Right cardiac atrium (tissue), 5 donors: ENCODE measurements at regions not wholly inside any gene's neighbourhood (a gene's known extent, or its start where the extent isn't known, plus 50 kb on each side); places are given as distances from the start of the nearest gene placed in this dataset.

ENCODE experiments used
- ATAC-seq, 2 donors: fragments of 200-7000 bp; cut with Tn5 transposase; one replicate each; pipeline versions ENCODE4 v1.8.0 to v1.9.1; 2020; ENCODE audit warnings: moderate library complexity in 2 of 2, mild to moderate bottlenecking in 1 of 2
- DNase-seq, 3 donors: peaks; one replicate each; pipeline ENCODE4 v3.0.0-alpha.2; 2020
- H3K27ac ChIP-seq: one replicate; pipeline ENCODE4 v1.5.1; 2013; ENCODE audit warnings: mild to moderate bottlenecking, low read length, control low read depth, moderate library complexity
- H3K27me3 ChIP-seq: one replicate; pipeline ENCODE4 v1.6.1; 2013; ENCODE audit not compliant: control insufficient read depth, insufficient read depth
- H3K4me1 ChIP-seq: one replicate; pipeline ENCODE4 v1.6.1; 2013; ENCODE audit warnings: low read length; ENCODE audit not compliant: control insufficient read depth, insufficient read depth
- H3K4me3 ChIP-seq: one replicate; pipeline ENCODE4 v1.5.1; 2013; ENCODE audit warnings: low read length, control low read depth
- H3K9me3 ChIP-seq: one replicate; pipeline ENCODE4 v1.6.1; 2013; ENCODE audit warnings: low read length; ENCODE audit not compliant: control insufficient read depth
- WGBS: extraction: QIAGEN DNeasy Blood & Tissue Kit; methylation state at CpG from one replicate; pipeline ENCODE4 v1.1.7; 2013; 5-methylcytosine and 5-hydroxymethylcytosine counted together
- intact Hi-C, 4 donors: fragments of 100-400 bp; cut with DNase I; formaldehyde crosslinking; loops; one replicate each; pipeline versions ENCODE4 v1.11.0 to v1.14.0; 2022 to 2023
- donor health status: healthy with polysubstance abuse.
- donor health status: DM: no; HTN: yes; CAD: no.
- donor health status: DM: no; HTN: no; CAD: no.
- donor health status: DM: no; HTN: yes; CAD: no; lungs with severe emphysema.
- donor health status: DM: yes; HTN: yes; CAD: no.

DNA sequence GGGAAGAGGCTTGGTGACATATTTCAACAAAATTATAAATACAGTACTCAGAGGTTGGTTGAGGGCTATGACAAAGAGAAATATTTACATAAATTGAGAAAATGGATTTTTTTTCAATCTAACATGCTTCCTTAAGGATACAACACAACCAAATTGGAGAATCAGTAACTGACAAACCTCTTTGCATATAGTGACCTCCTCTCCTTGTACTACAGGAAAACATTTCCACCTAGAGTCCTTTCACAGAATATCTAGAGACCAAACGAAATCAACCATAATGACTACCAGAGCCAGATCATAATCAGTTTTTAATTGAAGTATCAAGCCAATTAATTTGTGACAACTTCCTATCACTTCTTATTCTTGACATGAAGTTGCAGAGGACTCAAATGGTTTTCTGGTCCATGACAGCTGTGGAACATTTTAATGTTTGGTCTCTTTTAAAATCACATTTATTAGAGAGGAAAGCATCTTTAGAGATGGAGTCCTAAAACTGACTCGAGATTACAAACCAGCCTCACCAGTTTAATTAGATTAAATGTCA is 1636.5 kb upstream of the C9orf72 start:
- WGBS, result 39% methylated on average over 2 of the region's 2 CpGs
- Histone ChIP-seq H3K4me1 (no peaks in the 10 kb centered on the region), H3K27ac (no peak overlapping the region), H3K9me3 (no peaks in the 10 kb centered on the region), H3K27me3 (no peaks in the 10 kb centered on the region), H3K4me3 (no peak overlapping the region)
- intact Hi-C loops, result no loop called here
- ATAC-seq, result no peak
- DNase-seq, result no peak

DNA sequence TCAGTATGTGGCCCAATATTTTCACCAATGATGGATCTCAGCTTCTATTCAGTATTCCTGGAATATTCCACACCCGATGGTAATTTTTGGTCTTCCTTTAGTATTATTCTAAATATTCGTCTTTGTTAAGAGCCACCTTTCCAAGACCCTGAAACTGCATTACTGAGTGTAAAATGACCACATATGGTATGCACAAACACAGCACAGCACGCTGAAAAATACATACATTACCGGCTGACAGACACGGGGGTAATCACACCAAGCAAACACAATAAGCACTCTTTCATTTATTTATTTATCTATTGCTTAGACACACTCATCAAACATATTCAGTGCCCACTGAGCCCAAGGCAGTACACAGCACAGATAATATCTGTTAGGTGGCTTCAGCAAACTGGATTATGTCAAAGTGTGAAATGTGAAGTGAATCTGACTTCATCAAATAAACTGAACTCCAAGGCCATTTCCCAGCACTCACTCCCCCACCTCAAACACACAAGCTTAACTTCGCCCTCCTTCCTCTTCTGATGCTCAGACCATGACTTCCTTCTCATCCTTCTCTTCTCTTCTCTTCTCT is 1637.8 kb upstream of the C9orf72 start:
- H3K27me3 ChIP-seq, result no peaks in the 10 kb centered on the region
- intact Hi-C loops, result no loop called here
- ATAC-seq (no peak), DNase-seq (no peak)
- 56% methylated on average over 6 of the region's 6 CpGs for WGBS
- no peak overlapping the region for H3K27ac ChIP-seq
- H3K4me1 ChIP-seq, result no peaks in the 10 kb centered on the region
- H3K4me3 ChIP-seq, result no peak overlapping the region
- no peaks in the 10 kb centered on the region for H3K9me3 ChIP-seq

DNA sequence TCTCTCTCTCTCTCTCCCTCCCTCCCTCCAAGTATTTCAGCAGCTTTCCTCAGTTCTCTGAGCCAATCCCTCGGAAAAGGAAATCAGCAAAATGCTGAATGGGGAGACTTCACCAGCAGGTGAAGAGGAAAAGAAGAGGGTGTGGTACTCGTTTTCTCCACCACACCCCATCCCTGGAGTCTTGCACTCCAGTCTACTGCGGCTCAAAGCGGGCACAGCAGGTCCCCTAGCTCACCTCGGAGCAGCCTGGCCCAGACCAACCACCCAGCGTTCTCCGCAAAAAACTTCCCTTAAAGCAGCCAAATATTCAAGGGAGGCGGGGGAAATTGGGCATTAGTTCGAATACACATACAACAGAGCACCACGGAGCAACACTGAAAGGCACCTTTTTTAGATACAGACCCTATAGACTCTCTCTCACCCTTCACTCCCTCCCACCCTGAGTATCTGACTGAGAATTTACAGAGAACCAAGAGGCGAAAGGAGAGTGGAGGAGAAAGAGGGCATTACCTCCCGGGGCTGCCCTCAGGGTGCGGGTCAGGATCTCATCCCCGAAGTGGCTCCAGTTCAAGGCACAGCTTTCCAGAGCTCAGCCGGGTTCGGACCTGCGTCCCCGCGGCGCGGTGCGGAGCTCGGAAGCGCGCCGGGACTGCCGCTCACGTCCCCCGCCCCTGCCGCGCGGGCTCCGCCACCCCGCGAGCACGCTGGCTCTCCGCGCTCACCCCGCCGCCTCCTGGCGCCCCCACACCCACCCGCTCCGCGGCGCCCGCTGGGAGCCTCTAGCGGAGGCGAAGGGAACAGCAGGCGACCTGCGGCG is 1638.5 kb upstream of the C9orf72 start:
- Histone ChIP-seq H3K4me3 (peak overlapping the region; percentile 38), H3K27ac (no peak overlapping the region), H3K9me3 (no peaks in the 10 kb centered on the region), H3K4me1 (no peaks in the 10 kb centered on the region), H3K27me3 (no peaks in the 10 kb centered on the region)
- intact Hi-C loops, result no loop called here
- ATAC-seq (peak; percentile 78 to 81), DNase-seq (peak; percentile 19 to 64 (median 55))
- WGBS, result 2% methylated on average over 51 of the region's 51 CpGs

DNA sequence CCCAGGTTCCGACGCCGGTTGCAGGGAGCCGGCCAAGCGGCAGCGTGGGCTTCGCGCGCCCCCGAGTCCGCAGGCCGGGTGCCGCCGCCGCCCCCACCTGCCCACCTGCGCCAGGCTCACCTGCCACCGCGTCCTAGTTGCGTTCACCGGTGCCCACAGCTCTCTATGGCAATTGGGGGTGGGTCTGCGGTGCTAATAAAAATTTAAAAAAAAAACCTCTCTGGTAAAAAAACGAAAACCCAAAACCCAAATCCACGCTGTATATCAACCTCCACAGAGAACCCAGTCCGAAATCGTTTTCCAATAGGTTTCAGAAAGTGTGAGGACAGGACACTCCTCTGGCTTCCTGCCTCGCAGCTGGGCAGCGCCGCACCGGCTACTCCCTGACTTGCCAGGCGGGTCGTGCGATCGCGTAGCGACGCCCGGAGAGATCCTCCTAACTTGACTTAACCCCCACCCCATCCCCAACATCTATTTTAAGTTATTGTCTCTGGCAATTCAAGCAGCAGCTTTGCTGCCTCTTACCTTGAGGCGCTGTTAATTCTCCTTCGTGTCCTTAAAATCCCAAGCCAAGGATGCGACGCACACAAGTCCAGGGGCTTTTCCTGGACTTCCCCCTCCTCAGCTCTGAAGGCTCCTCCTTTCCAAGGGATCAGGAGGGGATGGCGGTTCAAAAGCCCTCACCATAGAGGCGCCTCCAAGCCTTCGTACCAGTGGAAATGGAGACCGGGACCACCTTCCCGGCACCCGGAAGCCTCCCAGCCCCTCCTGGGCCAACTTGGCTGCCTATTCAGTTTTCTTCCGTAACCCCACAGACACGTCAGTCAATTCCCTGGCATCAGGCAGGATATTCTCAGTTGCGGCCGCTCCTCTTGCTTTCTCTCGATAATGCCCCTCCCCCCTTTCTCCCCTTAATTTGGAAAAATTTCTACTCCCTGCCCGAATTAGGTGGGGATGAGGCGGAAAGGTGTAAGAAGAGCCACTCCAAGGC is 1639.4 kb upstream of the C9orf72 start:
- under 1% methylated on average over 54 of the region's 54 CpGs for WGBS
- peak in 1 of 3 donors; percentile 46 for DNase-seq
- H3K4me1 ChIP-seq, result no peaks in the 10 kb centered on the region
- H3K4me3 ChIP-seq, result peak overlapping the region; percentile 38
- no peaks in the 10 kb centered on the region for H3K9me3 ChIP-seq
- no peak overlapping the region for H3K27ac ChIP-seq
- peak in 1 of 2 donors; percentile 36 for ATAC-seq
- intact Hi-C loops, result no loop called here
- H3K27me3 ChIP-seq, result no peaks in the 10 kb centered on the region

DNA sequence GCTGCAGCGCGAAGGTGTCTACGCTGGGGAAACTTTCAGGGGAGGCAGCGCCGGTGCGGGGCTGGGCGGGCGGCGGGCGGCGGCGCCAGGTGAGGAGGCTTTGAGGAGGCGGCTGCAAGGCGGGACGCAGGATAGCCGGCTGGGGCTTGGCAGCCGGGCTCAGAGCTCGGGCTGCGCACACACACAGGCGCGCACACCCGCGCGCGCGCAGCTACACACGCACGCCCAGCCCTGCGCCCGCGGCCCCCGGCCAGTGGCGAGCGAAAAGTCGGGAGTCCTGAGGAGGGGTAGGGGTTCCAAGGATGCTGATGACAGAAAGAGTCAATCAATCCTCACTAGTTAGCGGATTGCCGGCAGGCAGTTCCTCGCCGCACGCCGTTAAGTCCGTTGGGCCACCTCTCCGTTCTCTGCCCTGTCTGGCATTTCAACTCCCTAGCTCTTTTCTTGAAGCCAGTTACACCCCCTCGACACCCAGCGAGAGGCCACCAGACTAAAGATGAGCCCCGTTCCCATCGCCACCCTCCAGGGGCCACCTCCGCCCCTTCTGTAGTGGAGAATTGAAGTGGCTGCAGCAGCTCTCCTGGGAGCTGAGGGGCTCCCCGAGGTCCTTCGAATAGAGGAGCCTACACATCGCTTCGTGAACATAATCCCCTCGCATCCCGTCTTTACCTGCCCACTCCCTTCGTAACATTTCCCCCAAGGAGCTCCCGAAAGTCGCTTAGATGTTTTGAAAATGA is 1640.3 kb upstream of the C9orf72 start, which contains the start of gene LINGO2:
Gene LINGO2 (minus strand): TSS at position 185 of the 737 bp plus-strand sequence.
- H3K27ac ChIP-seq, result no peak within 1 kb of the TSS
- no peak for ATAC-seq
- intact Hi-C loops, result no loop called here
- H3K9me3 ChIP-seq, result no peaks in the 10 kb centered on the region
- under 1% methylated on average over 57 of the region's 57 CpGs for WGBS
- peak in 1 of 3 donors; percentile 37 for DNase-seq
- H3K4me3 ChIP-seq, result peak within 1 kb of the TSS; percentile 38
- no peaks in the 10 kb centered on the region for H3K4me1 ChIP-seq
- no peaks in the 10 kb centered on the region for H3K27me3 ChIP-seq

DNA sequence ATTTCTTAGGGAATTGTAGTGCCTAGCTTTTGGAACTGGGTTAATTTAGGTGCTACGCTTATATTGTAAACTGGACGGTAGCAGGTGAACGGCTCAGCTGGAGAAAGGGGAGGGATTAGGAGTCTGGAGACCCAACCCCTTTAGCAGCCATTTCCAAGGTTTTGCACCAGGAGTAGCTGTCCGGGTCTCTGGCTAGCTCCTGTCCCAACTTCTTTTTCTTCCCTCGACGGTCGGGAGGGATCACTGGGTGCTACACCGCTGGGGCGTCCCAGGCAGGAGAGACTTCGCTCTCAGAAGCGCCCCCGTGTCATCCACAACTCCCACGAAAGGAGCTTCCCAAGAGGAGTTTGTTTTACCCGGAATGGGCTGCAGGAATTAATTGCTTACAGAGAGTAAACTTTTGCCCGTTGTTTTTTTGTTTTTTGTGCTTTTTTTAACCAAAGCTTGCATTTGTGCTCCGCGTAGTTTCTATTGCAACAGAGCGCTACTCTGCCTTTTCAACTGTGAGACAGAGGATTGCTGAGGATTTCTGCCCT is 1640.9 kb upstream of the C9orf72 start:
- Histone ChIP-seq H3K27me3 (no peaks in the 10 kb centered on the region), H3K4me1 (no peaks in the 10 kb centered on the region), H3K27ac (no peak overlapping the region), H3K4me3 (no peak overlapping the region), H3K9me3 (no peaks in the 10 kb centered on the region)
- DNase-seq, result no peak
- intact Hi-C loops, result no loop called here
- WGBS, result under 1% methylated on average over 18 of the region's 18 CpGs
- no peak for ATAC-seq

DNA sequence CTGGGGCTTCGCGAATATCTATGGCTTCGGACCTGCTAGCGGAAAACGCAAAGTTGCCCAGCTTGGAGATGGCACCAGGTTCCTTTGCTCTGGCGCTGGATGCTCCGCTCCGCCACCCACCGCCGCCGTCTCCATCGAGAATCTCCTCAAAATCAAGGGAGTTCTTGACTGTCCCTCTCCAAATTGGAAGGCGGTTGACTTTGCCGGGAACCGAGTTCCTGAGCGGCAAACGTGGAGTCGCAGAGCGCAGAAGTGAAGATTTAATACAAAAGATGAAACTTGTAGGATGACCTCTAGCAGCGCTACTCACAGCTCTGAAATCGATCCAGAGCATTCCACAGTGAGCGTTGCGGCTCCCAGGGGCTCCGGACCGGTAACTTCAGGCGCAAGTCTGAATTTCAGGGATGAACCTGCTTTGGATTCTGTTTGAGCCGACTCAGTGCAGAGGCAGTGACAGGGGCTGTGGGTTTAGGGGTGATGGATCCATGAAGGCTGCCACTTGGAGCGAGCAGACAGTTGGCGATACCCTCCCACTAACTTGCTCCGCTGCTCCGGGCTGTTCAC is 1641.5 kb upstream of the C9orf72 start:
- intact Hi-C loops, result no loop called here
- Histone ChIP-seq H3K27me3 (no peaks in the 10 kb centered on the region), H3K27ac (no peak overlapping the region), H3K4me1 (no peaks in the 10 kb centered on the region), H3K4me3 (no peak overlapping the region), H3K9me3 (no peaks in the 10 kb centered on the region)
- 2% methylated on average over 31 of the region's 31 CpGs for WGBS
- DNase-seq (no peak), ATAC-seq (no peak)

DNA sequence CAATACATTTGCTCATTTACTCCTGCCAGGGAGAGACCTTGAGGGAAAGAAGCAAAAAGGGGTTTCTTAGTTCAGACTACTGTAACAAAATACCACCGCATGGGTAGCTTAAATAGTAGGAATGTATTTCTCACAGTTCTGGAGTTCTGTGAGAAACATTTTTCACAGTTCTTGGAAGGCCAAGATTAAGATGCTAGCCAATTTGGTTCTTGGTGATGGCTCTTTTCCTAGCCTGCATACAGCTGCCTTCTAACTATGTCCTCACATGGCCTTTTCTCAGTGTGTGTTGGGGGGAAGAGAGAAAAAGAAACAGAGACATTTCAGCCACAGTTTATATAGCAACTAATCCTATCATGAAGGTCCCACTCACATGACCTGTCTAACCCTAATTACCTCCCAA is 1644.7 kb upstream of the C9orf72 start:
- Histone ChIP-seq H3K27ac (no peak overlapping the region), H3K4me3 (no peak overlapping the region), H3K9me3 (no peaks in the 10 kb centered on the region), H3K27me3 (no peaks in the 10 kb centered on the region), H3K4me1 (no peaks in the 10 kb centered on the region)
- intact Hi-C loops, result no loop called here
- DNase-seq, result no peak
- no peak for ATAC-seq
- 59% methylated on average over 1 of the region's 1 CpG for WGBS

DNA sequence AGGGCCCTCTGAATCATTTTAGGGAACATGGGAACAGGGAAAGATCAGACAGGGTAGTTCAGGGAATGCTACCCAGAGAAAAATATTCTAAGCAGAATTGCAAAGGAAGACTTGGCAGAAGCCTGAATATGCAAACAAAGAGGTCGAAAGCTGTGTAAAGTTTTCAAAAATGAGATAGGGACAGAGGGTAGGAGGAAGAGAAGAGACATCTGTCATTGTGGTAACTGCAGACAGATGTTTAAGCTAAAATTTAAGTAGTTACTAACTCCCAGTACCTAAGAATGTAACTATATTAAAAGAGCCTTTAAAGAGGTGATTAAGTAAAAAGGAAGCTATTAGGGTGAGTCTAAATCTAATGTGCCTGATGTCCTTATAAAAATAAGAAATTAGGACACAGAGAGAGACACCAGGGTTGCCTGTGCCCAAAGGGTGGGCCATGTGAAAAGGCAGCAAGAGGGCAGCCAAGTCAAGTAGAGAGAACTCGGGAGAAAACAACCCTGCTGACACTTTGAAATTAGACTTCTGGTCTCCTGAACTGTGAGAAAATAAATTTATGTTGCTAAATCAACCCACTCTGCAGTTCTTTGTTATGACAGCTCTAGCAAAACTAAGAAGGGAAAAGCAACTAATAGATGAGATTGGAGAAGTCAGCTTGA is 1647.4 kb upstream of the C9orf72 start:
- Histone ChIP-seq H3K4me3 (no peak overlapping the region), H3K27me3 (no peaks in the 10 kb centered on the region), H3K27ac (no peak overlapping the region), H3K9me3 (no peaks in the 10 kb centered on the region), H3K4me1 (no peaks in the 10 kb centered on the region)
- DNase-seq (peak in 1 of 3 donors; percentile 6), ATAC-seq (no peak)
- 25% methylated on average over 2 of the region's 2 CpGs for WGBS
- intact Hi-C loops, result no loop called here
